ENCODE measurements at regions not wholly inside any gene's neighbourhood (a gene's known extent, or its start where the extent isn't known, plus 50 kb on each side); places are given as distances from the start of the nearest gene placed in this dataset.
"Not testable (repeated sequence)": the region's sequence is repeated elsewhere in the genome, so short reads cannot be mapped to it uniquely, and the experiment has no call there.

GRCh38 chr9:62663512-62663911, 1473.7 kb downstream of the SPATA31A7 start:
- TF ChIP-seq CTCF, EP300, POLR2A, POLR2AphosphoS5 (IDR thresholded peaks at IDR 0.05): not testable (repeated sequence)

Measured in upper lobe of left lung (tissue), 4 donors.